Chondrocyte (in vitro differentiated cells): ENCODE measurements at regions not wholly inside any gene's neighbourhood (a gene's known extent, or its start where the extent isn't known, plus 50 kb on each side); places are given as distances from the start of the nearest gene placed in this dataset.

Experiments used
- DNase-seq: peaks from one replicate; pipeline ENCODE4 v3.0.0; 2021; ENCODE audit warnings: mixed read lengths, low spot score
- H3K27ac Mint-ChIP-seq: one replicate; pipeline ENCODE4 v1.8.0; 2021; ENCODE audit warnings: mild to moderate bottlenecking, moderate library complexity, mixed read lengths; ENCODE audit not compliant: unreplicated experiment
- H3K27me3 Mint-ChIP-seq: 2 replicates; pipeline ENCODE4 v1.8.0; 2021; ENCODE audit warnings: low read depth, mixed read lengths
- H3K36me3 Mint-ChIP-seq: 2 replicates; pipeline ENCODE4 v1.8.0; 2021; ENCODE audit warnings: low read depth, mixed read lengths
- H3K4me1 Mint-ChIP-seq: 2 replicates; pipeline ENCODE4 v1.8.0; 2021; ENCODE audit warnings: low read depth, mild to moderate bottlenecking, mixed read lengths
- H3K4me3 Mint-ChIP-seq: one replicate; pipeline ENCODE4 v1.8.0; 2021; ENCODE audit warnings: mild to moderate bottlenecking, moderate library complexity, mixed read lengths; ENCODE audit not compliant: unreplicated experiment
- H3K9me3 Mint-ChIP-seq: 2 replicates; pipeline ENCODE4 v1.8.0; 2021; ENCODE audit warnings: low read depth, mixed read lengths
- CTCF ChIP-seq: fragments of 200-600 bp; sonication (generic); IDR thresholded peaks from 2 replicates; pipeline ENCODE4 v1.5.0; 2021; ENCODE audit warnings: antibody characterized with exemption, mild to moderate bottlenecking, moderate library complexity

DNA sequence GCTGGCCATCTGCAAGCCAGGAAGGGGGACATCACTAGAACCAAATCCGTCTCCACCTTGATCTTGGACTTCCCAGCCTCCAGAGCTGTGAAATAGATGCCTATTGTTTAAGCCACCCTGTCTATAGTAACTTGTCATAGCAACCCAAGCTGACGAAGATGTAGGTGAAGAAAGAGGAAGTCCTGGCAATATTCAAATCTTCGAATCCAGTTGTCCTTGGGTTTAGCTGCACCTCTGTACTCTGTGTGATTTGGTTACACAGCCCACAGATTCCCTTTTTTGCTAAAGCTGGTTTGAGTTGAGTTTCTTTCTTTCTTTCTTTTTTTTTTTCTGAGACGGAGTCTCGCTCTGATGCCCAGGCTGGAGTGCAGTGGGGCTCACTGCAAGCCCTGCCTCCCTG is 68.0 kb upstream of the XCR1 start:
- Mint-ChIP-seq H3K4me3 (no peak overlapping the region), H3K36me3 (no peaks in the 10 kb centered on the region), H3K27ac (no peak overlapping the region), H3K4me1 (no peaks in the 10 kb centered on the region), H3K27me3 (peaks cover 9% of the 10 kb centered on the region), H3K9me3 (peaks cover 4% of the 10 kb centered on the region)
- no peak for DNase-seq
- no peak for TF ChIP-seq CTCF

- no peak overlapping the region for H3K4me3 Mint-ChIP-seq
- DNase-seq = no peak
- peaks cover 4% of the 10 kb centered on the region for H3K9me3 Mint-ChIP-seq
- no peaks in the 10 kb centered on the region for H3K4me1 Mint-ChIP-seq
- no peak overlapping the region for H3K27ac Mint-ChIP-seq
- no peak for TF ChIP-seq CTCF
- H3K36me3 Mint-ChIP-seq = no peaks in the 10 kb centered on the region
- H3K27me3 Mint-ChIP-seq = peaks cover 9% of the 10 kb centered on the region
Measured at GRCh38 chr3:46094506-46094905, 67.2 kb upstream of the XCR1 start.

- DNase-seq = no peak
- TF ChIP-seq CTCF = no peak
- H3K4me3 Mint-ChIP-seq = no peak overlapping the region
- no peak overlapping the region for H3K27ac Mint-ChIP-seq
- peaks cover 9% of the 10 kb centered on the region for H3K27me3 Mint-ChIP-seq
- H3K4me1 Mint-ChIP-seq = peaks cover 2% of the 10 kb centered on the region
- no peaks in the 10 kb centered on the region for H3K36me3 Mint-ChIP-seq
- peaks cover 4% of the 10 kb centered on the region for H3K9me3 Mint-ChIP-seq
Measured at GRCh38 chr3:46093966-46094365, 66.7 kb upstream of the XCR1 start.

DNA sequence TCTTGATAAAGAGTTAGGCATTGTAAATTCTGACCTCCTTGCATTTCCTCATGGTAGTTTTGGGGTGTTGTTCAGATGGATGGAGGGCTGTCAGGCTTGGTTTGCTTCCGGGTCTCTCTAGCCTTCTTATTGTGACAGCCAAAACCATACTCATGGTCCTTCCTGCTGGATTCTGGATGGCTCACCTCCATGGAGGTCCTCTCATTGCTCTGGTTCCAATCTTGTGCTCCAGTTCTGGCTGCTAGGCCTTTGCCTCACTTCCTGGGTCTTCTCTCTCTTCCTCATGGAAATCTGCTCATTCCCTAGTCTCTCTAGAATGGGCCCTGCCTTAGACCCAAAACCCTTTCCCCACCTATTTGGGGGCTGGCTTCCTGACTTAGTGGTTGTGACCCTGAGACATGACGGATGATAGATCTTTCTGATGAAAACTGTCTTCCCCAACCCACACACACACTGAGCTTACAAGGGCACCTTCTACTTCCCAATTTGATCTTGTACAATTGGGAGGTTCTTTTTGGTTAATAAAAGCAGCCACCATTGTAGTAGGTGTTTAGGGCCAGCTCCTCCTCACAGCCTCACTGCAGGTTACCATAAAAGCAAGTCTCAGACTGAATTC is 66.2 kb upstream of the XCR1 start:
- Mint-ChIP-seq H3K4me3 (no peak overlapping the region), H3K36me3 (no peaks in the 10 kb centered on the region), H3K27me3 (peaks cover 9% of the 10 kb centered on the region), H3K9me3 (peaks cover 4% of the 10 kb centered on the region), H3K27ac (no peak overlapping the region), H3K4me1 (peaks cover 3% of the 10 kb centered on the region)
- DNase-seq = no peak
- TF ChIP-seq CTCF = no peak

DNA sequence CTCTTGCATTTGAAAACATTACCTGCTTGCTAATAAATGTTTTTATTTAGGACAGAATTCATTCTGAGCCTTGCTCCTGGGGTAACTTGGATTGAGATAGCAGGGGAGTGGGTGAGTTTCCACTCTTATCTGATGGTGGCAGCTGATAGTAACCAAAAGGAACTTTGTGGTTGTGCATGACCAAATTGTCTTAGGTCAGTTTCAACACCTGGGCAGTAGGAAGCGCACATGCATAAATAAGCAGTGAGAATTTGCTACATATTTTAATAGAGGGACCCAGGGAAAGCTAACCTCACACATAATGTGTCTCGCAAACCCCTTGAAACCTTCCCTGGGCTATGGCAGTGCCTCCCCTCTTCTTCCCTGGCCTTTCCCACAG is 65.4 kb upstream of the XCR1 start:
- no peak overlapping the region for H3K27ac Mint-ChIP-seq
- DNase-seq = no peak
- peaks cover 12% of the 10 kb centered on the region for H3K27me3 Mint-ChIP-seq
- no peaks in the 10 kb centered on the region for H3K36me3 Mint-ChIP-seq
- no peak for TF ChIP-seq CTCF
- no peak overlapping the region for H3K4me3 Mint-ChIP-seq
- H3K4me1 Mint-ChIP-seq = peaks cover 3% of the 10 kb centered on the region
- H3K9me3 Mint-ChIP-seq = peaks cover 4% of the 10 kb centered on the region
